IMR-90 (cell line): ENCODE measurements at regions not wholly inside any gene's neighbourhood (a gene's known extent, or its start where the extent isn't known, plus 50 kb on each side); places are given as distances from the start of the nearest gene placed in this dataset.

Source experiments
- BHLHE40 ChIP-seq: fragments of 150-350 bp; IDR thresholded peaks from 2 replicates; pipeline ENCODE4 v1.6.1; 2016; ENCODE audit warnings: mild to moderate bottlenecking, low read depth, low read length
- CEBPB ChIP-seq: IDR thresholded peaks from 2 replicates; pipeline ENCODE4 v1.6.1; 2012; ENCODE audit warnings: low read depth, low read length, improper control_type of control experiment
- CHD1 ChIP-seq: IDR thresholded peaks from 2 replicates; pipeline ENCODE4 v1.6.1; 2012; ENCODE audit warnings: low read depth, low read length, improper control_type of control experiment
- CTCF ChIP-seq: conservative IDR thresholded peaks from 2 replicates; pipeline ENCODE4 v1.5.1; 2012; ENCODE audit warnings: mild to moderate bottlenecking, low read depth, low read length, improper control_type of control experiment
- MAFK ChIP-seq: IDR thresholded peaks from 2 replicates; pipeline ENCODE4 v1.6.1; 2012; ENCODE audit warnings: low read depth, low read length, improper control_type of control experiment
- MXI1 ChIP-seq: IDR thresholded peaks from 2 replicates; pipeline ENCODE4 v1.6.1; 2012; ENCODE audit warnings: low read depth, mild to moderate bottlenecking, low read length, moderate library complexity, borderline replicate concordance
- NFE2L2 ChIP-seq: fragments of 150-350 bp; IDR thresholded peaks from 2 replicates; pipeline ENCODE4 v1.6.1; 2016; ENCODE audit warnings: low read depth, mild to moderate bottlenecking, low read length
- POLR2A ChIP-seq: IDR thresholded peaks from 2 replicates; pipeline ENCODE4 v1.6.1; 2012; ENCODE audit warnings: mild to moderate bottlenecking, low read depth, low read length
- RAD21 ChIP-seq: IDR thresholded peaks from 2 replicates; pipeline ENCODE4 v1.6.1; 2012; ENCODE audit warnings: low read length, improper control_type of control experiment
- RCOR1 ChIP-seq: IDR thresholded peaks from 2 replicates; pipeline ENCODE4 v1.6.1; 2012; ENCODE audit warnings: mild to moderate bottlenecking, low read length, improper control_type of control experiment; ENCODE audit not compliant: insufficient replicate concordance
- RFX5 ChIP-seq: IDR thresholded peaks from 2 replicates; pipeline ENCODE4 v1.8.0; 2012; ENCODE audit warnings: low read depth, mild to moderate bottlenecking, low read length, moderate library complexity
- SMC3 ChIP-seq: fragments of 150-350 bp; IDR thresholded peaks from 2 replicates; pipeline ENCODE4 v1.6.1; 2016; ENCODE audit warnings: low read depth, mild to moderate bottlenecking, antibody characterized with exemption, low read length, moderate library complexity
- TF ChIP-seq, protein P1 (sequence below): fragments of 150-350 bp; IDR thresholded peaks from 2 replicates; pipeline ENCODE4 v1.6.1; 2017; ENCODE audit warnings: mild to moderate bottlenecking, antibody characterized with exemption, low read length, low read depth
- TF ChIP-seq, protein P2 (sequence below): fragments of 150-350 bp; IDR thresholded peaks from 2 replicates; pipeline ENCODE4 v1.6.1; 2016; ENCODE audit warnings: low read depth, mild to moderate bottlenecking, low read length, moderate library complexity, borderline replicate concordance

DNA sequence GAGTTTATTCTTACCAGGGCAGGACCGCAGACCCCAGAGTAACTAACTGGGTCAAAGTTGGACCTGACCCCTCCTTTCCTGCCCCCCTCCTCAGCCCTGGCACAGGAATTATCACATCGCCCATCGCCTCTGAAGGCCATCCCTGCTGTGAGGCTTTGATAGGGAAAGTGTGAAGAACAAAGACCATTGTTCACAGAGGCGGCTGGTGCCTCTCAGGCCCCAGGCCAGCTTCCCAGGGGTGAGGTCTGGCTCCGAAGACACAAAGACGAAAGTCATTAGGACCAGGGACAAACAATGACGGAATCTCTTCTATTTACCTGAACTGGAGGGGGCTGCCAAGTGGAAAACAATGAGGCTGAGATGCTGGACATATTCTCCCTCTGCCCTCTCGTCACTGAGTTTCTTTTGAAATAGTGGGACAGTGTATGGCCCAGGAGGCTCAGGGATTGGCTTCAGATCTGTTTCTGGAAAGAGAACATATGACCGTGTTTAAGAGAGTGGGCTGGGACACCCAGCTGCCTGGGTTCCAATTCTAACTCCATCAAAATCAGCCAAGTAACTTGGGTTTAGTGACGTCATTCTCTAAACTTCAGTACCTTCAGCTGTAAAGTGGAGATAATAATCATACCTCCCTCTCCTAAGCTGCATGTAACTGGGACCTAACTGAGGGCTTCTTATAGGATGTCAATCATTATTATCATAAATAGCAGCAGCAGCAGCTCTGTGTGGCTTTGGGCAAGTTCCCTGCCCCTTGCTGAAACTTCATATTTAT is 769.4 kb downstream of the MED13L start:
- TF ChIP-seq CTCF = no peak
- no peak for TF ChIP-seq POLR2A
- TF ChIP-seq NFE2L2 = no peak
- TF ChIP-seq, protein P1, sequence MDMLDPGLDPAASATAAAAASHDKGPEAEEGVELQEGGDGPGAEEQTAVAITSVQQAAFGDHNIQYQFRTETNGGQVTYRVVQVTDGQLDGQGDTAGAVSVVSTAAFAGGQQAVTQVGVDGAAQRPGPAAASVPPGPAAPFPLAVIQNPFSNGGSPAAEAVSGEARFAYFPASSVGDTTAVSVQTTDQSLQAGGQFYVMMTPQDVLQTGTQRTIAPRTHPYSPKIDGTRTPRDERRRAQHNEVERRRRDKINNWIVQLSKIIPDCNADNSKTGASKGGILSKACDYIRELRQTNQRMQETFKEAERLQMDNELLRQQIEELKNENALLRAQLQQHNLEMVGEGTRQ = no peak
- no peak for TF ChIP-seq MXI1
- no peak for TF ChIP-seq RAD21
- TF ChIP-seq, protein P2, sequence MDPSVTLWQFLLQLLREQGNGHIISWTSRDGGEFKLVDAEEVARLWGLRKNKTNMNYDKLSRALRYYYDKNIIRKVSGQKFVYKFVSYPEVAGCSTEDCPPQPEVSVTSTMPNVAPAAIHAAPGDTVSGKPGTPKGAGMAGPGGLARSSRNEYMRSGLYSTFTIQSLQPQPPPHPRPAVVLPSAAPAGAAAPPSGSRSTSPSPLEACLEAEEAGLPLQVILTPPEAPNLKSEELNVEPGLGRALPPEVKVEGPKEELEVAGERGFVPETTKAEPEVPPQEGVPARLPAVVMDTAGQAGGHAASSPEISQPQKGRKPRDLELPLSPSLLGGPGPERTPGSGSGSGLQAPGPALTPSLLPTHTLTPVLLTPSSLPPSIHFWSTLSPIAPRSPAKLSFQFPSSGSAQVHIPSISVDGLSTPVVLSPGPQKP = no peak
- no peak for TF ChIP-seq BHLHE40
- TF ChIP-seq CEBPB = no peak
- no peak for TF ChIP-seq MAFK
- no peak for TF ChIP-seq CHD1
- TF ChIP-seq RFX5 = no peak
- TF ChIP-seq RCOR1 = no peak
- no peak for TF ChIP-seq SMC3
